GM12864 (cell line): ENCODE measurements at regions not wholly inside any gene's neighbourhood (a gene's known extent, or its start where the extent isn't known, plus 50 kb on each side); places are given as distances from the start of the nearest gene placed in this dataset.
"Not testable (repeated sequence)": the region's sequence is repeated elsewhere in the genome, so short reads cannot be mapped to it uniquely, and the experiment has no call there.

Experiments used
- DNase-seq: peaks from one replicate; pipeline ENCODE4 v3.0.0-alpha.2; 2011; ENCODE audit warnings: low read depth
- H3K4me3 ChIP-seq: 2 replicates; pipeline ENCODE4 v1.5.1; 2011; ENCODE audit warnings: mild to moderate bottlenecking, low read depth, low read length, control low read depth
- TF ChIP-seq, protein P1 (sequence below): IDR thresholded peaks from 2 replicates; pipeline ENCODE4 v1.5.1; 2011; ENCODE audit warnings: low read depth, mild to moderate bottlenecking, moderate library complexity, low read length, control low read depth, inconsistent platforms; ENCODE audit errors: missing control alignments

DNA sequence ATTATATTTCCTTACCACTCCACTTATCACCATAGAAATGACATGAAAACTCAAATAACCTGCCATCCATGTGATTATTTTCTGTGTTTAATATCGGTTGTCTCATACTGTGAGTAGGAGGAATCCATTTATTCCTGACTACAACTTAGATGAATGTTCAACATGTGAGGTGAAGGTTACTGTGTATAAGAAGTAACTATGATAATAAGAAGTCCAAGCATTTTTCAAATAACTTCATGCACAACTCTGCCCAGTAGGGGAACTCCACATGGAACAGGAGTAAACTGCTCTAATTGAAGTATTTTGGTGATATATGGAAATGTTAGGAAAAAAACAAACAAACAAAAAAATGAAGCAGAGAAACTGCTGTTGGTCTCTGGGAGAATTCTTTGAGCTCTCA is 447.5 kb upstream of the GRIN3A start:
- no peak for DNase-seq
- H3K4me3 ChIP-seq: no peak overlapping the region
- TF ChIP-seq, protein P1, sequence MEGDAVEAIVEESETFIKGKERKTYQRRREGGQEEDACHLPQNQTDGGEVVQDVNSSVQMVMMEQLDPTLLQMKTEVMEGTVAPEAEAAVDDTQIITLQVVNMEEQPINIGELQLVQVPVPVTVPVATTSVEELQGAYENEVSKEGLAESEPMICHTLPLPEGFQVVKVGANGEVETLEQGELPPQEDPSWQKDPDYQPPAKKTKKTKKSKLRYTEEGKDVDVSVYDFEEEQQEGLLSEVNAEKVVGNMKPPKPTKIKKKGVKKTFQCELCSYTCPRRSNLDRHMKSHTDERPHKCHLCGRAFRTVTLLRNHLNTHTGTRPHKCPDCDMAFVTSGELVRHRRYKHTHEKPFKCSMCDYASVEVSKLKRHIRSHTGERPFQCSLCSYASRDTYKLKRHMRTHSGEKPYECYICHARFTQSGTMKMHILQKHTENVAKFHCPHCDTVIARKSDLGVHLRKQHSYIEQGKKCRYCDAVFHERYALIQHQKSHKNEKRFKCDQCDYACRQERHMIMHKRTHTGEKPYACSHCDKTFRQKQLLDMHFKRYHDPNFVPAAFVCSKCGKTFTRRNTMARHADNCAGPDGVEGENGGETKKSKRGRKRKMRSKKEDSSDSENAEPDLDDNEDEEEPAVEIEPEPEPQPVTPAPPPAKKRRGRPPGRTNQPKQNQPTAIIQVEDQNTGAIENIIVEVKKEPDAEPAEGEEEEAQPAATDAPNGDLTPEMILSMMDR: no peak

DNA sequence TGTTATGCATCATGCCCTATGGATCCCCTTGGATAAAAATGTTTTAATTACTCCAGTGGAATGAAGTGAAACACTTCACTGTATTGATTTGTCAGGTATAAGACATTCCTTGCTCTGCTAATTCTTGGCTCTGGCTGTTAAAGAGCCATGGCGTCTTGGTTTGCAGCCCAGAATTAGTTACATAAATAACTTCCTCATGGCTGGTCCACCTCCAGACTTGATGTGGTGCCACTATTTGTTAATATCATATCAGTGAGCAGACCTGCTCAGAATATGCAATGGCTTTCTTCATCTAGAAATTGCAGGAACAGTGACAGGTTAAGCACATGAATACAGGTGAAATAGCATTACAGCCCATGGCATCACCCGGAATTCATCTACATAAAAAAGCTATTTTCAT is 446.9 kb upstream of the GRIN3A start:
- TF ChIP-seq, protein P1: no peak
- DNase-seq: no peak
- H3K4me3 ChIP-seq: no peak overlapping the region

DNA sequence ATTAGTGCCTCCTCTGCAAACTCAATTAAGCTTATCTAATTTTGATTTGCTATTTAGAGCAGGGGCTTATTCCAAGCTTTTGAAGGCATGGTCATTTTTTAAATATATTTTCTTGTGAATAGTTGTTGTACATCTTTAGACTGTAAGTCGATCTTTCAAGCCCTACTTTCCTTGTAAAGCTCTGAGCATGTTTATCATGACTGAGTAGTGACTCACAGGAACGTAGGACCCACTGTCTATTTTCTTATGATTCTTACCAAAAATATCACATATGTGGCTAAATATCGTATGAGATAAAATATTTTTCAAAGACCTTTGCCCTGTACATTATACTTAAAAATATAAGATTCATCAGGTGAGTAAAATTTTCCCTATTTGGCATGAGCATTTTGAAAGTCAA is 440.4 kb upstream of the GRIN3A start:
- H3K4me3 ChIP-seq: no peak overlapping the region
- TF ChIP-seq, protein P1: no peak
- no peak for DNase-seq

DNA sequence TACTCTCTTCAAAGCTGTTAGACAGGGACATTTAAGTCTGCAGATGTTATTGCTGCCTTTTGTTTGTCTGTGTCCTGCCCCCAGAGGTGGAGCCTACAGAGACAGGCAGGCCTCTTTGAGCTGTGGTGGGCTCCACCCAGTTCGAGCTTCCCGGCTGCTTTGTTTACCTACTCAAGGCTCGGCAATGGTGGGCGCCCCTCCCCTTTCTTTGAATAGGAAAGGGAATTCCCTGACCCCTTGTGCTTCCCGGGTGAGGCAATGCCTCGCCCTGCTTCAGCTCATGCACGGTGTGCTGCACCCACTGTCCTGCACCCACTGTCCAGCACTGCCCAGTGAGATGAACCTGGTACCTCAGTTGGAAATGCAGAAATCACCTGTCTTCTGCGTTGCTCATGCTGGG is 435.8 kb upstream of the GRIN3A start:
- not testable (repeated sequence) for H3K4me3 ChIP-seq, DNase-seq

- TF ChIP-seq, protein P1: no peak
- no peak for DNase-seq
- no peak overlapping the region for H3K4me3 ChIP-seq
Observed at GRCh38 chr9:102164247-102164646, 425.8 kb upstream of the GRIN3A start.

GRCh38 chr9:102153081-102153480 is 414.6 kb upstream of the GRIN3A start:
- not testable (repeated sequence) for DNase-seq, H3K4me3 ChIP-seq

DNA sequence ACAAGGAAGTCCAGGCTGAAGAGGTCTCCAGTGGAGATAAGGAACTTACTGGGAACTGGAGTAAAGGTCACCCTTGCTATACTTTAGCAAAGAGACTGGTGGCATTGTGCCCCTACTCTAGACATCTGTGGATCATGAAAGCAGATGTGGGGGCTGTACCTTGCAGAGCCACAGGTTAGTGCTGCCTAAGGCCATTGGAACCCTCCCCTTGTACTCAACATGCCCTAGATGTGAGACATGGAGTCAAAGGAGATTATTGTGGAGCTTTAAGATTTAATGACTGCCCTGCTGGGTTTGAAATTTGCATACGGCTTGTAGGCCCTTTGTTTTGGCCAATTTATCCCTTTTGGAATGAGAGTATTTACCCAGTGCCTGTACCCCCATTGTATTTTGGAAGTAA is 397.3 kb upstream of the GRIN3A start:
- DNase-seq: no peak
- TF ChIP-seq, protein P1: no peak
- H3K4me3 ChIP-seq: no peak overlapping the region

- DNase-seq: no peak
- H3K4me3 ChIP-seq: no peak overlapping the region
- TF ChIP-seq, protein P1: no peak
Observed at GRCh38 chr9:102124465-102124864, 386.0 kb upstream of the GRIN3A start.
